Peyer's patch (tissue), 4 donors: ENCODE measurements at regions not wholly inside any gene's neighbourhood (a gene's known extent, or its start where the extent isn't known, plus 50 kb on each side); places are given as distances from the start of the nearest gene placed in this dataset.
"Not testable (repeated sequence)": the region's sequence is repeated elsewhere in the genome, so short reads cannot be mapped to it uniquely, and the experiment has no call there.

ENCODE experiments used
- POLR2A ChIP-seq, 2 donors: fragments of 450-650 bp; IDR thresholded peaks; one replicate each; pipeline ENCODE4 v1.5.1; 2017; ENCODE audit warnings: antibody characterized with exemption in 2 of 2, mild to moderate bottlenecking in 2 of 2, moderate library complexity in 2 of 2
- TF ChIP-seq, protein P1 (sequence below), 6 experiments: fragments of 450-650 bp in 4 of 6; fragments of 200-600 bp in 2 of 6; sonication (generic) in 1 of 6; IDR thresholded peaks; one replicate each; pipeline ENCODE4 v1.5.1; 2017 to 2019; ENCODE audit warnings: antibody characterized with exemption in 6 of 6, mild to moderate bottlenecking in 3 of 6, moderate library complexity in 1 of 6

GRCh38 chr13:52302688-52303087 is 103.3 kb downstream of the THSD1 start:
- TF ChIP-seq, protein P1, sequence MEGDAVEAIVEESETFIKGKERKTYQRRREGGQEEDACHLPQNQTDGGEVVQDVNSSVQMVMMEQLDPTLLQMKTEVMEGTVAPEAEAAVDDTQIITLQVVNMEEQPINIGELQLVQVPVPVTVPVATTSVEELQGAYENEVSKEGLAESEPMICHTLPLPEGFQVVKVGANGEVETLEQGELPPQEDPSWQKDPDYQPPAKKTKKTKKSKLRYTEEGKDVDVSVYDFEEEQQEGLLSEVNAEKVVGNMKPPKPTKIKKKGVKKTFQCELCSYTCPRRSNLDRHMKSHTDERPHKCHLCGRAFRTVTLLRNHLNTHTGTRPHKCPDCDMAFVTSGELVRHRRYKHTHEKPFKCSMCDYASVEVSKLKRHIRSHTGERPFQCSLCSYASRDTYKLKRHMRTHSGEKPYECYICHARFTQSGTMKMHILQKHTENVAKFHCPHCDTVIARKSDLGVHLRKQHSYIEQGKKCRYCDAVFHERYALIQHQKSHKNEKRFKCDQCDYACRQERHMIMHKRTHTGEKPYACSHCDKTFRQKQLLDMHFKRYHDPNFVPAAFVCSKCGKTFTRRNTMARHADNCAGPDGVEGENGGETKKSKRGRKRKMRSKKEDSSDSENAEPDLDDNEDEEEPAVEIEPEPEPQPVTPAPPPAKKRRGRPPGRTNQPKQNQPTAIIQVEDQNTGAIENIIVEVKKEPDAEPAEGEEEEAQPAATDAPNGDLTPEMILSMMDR (IDR thresholded peaks at IDR 0.05), result not testable (repeated sequence)
- not testable (repeated sequence) for TF ChIP-seq POLR2A (IDR thresholded peaks at IDR 0.05)
